NT2/D1 (cell line): ENCODE measurements at regions not wholly inside any gene's neighbourhood (a gene's known extent, or its start where the extent isn't known, plus 50 kb on each side); places are given as distances from the start of the nearest gene placed in this dataset.

ENCODE experiments used
- YY1 ChIP-seq: IDR thresholded peaks from 2 replicates; pipeline ENCODE4 v1.6.1; 2011; ENCODE audit not compliant: insufficient read length, insufficient read depth
- ZNF274 ChIP-seq: IDR thresholded peaks from 2 replicates; pipeline ENCODE4 v1.6.1; 2011; ENCODE audit warnings: mild to moderate bottlenecking, low read depth, low read length

GRCh38 chr13:61316647-61317046 lies 99.0 kb downstream of the PCDH20 start:
- TF ChIP-seq ZNF274, result no peak
- no peak for TF ChIP-seq YY1
